Stimulated activated CD4-positive, alpha-beta T cell treated with anti-CD3 and anti-CD28 coated beads, Interleukin-12 subunit alpha, Interleukin-12 subunit beta, amount 100 ng/mL, for 24 hours (primary cell): ENCODE measurements at regions not wholly inside any gene's neighbourhood (a gene's known extent, or its start where the extent isn't known, plus 50 kb on each side); places are given as distances from the start of the nearest gene placed in this dataset.

Experiments
- DNase-seq, 2 experiments: peaks; one replicate each; pipeline ENCODE4 v3.0.0-alpha.2; 2020; ENCODE audit warnings: low read depth in 2 of 2

DNA sequence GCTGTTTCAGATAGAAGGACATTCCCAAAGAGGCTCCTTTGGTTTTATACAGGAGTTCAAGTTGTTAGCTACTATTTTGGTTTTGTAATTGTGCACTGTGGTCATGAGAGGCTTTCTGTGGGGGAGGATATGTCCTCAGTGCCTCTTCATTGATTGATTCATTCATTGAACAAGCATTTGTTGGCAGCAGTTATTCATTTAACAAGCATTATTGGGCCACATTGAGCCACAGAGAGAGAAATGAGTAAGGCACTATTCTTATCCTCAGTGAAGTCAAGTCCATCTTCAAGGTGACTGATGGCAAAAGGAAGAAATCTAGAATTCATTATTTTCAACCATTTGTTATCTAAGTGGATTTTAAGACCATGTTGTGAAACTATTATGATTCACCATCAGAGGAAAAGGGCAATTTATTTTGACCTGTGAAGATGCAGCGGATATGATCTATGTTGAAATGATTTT lies 697.2 kb upstream of the CITED2 start:
- DNase-seq = no peak

DNA sequence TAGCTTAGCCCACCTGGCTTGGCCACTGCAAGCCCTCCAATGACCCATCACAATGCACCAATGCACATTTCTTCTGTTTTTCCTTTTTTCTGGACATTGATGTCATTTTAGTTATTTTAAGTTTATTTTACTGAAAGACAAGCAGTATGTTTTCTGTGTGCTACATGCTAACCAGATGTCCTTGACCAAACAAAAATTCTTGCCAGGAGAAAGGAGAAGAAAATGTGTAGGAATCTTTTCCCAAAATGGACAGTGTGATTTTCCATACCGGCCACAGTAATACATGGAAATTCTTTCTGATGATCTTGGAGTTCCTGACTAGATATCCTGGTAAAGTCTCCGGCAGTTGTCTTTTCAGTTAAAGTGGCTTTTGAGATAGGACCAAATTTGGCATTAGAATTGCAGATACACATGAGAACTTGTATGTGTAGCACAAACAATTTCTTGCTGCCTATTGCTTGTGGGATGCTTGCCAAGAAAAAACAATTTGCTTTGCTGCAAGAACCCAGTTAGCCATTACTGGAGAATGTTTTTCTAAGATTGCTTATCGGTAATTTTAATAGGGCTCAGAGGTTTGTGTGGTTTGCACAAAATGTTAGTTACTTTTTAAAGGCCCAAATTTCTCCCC lies 696.5 kb upstream of the CITED2 start:
- DNase-seq = no peak

DNA sequence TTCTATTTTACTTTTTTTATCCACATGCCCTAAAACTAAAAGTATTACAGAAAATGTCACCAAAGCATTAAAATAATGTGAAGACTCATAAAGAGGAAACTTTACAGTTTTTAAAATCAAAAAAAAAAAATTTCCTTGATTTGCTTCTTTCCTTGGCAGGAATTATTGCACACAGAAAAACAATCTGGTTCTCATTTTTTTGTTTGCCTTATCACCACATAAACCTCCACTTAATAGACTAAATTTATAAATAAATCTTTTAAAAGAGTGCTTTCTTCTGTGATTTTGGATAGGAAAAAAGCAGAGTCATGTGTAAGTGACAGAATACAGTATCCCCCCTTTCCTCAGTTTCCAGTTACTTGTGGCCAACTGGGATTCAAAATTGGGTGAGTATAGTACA lies 695.1 kb upstream of the CITED2 start:
- no peak for DNase-seq

- no peak for DNase-seq
Observed at GRCh38 chr6:140068801-140069200, 694.4 kb upstream of the CITED2 start.

GRCh38 chr6:140064366-140064765 lies 689.9 kb upstream of the CITED2 start:
- no peak for DNase-seq

DNA sequence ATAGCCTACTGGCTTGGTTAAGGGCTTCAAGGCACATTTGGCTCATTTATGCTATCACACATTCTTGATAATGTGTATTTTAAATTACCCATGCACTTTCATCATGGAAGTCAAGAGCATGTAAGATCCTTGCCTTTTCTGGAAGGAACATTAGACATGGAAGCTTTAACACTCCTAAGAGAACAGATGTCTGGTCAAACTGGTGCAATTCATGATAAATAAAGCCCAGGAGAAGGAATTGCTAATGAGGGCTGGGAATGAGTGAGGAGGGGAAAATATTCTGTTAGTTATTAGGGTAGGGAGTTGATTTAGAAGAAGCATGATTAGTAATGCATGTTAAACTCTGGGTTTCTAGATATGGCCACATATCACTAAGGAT lies 688.6 kb upstream of the CITED2 start:
- DNase-seq = no peak

DNA sequence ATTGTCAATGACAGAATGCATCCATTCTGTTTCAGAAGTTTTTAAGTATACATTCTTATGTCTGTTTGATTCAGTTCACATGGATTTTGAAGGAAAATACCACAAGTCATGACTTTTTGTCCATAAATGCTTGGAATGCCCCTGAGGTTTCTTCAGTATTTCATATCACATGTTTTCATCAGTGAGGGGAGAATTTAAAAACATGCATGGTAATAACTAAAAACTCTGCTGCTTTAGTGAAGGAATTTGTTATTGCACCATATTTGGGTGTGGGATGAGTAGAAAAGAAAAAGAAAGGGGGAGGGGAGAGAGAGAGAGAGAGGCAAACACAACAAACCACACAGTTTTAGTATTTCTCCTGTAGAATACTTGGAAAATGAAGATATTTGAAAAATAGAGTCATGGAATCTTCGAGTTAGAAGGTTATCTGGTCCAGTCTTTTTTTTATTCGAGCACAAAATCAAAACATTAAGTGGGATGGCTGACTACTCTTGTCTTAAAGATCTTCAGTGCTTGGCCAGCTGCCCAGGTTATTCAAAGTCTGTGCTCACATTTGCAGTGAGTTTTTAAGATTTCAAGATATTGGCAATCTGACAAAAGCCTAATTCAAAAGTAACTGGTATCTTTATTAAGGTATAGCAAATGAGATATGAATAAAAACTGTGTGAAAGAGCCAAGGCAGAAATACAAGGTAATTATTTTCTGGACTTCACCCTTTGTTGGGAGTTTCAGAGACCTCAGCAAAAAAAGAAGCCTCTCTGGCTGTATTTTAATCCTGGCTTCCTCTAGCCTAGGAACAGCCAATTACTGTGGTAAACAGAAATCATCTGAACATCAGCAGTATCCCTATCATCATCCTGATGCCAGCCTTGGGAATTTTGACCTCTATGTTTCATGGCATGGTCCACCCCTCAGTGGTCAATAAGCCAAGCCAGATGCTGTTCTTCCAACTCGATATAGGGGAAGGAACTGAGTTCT lies 687.9 kb upstream of the CITED2 start:
- DNase-seq = no peak

DNA sequence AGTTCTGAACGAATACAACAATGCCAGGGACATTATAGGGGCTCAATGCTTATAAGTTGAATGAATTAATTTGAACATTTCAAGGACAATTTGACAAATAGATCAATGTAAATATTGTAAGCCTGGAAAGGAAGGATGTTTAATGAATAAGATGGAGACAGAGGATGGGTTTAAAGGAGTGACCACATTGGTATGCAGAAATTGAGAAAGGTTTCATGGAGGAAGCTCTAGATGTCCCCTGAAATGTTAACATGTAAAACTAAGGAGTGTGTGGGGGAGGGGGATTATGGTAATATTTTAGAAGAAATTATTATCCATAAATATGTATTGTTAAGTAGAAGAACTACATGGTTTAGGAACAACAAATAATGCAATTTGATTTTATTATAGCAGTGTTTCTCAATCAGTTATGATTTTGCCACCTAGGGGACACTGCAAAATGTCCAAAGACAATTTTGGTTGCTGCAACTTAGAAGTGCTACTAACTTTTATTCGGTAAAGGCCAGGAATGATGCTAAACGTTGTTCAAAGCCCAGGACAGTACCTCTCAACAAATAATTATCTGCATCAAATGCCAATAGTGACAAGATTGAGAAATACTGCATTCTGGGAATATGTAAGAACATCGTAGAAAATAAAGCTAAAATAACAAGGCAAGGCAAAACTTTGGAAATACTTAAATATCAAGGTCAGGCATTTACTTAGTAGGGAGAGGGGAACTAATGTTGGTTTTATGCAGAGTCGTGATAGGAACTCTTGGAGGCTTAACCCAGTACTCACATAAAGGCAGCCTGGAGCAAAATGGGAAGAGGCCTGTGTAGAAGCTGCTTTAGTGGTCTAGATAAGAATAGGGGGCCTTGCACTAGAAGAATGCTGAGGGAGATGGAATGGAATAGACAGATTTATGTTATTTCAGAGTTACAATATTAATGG lies 686.9 kb upstream of the CITED2 start:
- DNase-seq = no peak

DNA sequence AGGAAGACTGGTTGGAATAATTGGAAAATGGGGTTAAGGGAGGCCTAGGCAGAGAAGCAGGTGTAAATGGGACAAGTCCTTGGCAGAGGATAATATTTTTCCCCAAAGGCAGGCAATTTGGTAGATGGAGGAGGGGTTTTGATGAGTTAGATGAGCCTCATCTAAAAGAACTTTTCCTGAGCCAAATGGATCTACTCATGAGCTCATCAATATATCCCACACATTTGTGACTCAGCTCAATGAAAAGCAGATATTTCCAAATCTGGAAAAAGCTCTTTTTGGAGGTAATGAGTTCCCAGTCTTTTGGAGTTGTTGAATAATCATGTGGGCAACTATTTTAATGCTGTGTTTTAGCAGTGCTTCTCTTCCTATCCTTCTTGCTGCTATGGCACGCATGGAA lies 685.5 kb upstream of the CITED2 start:
- no peak for DNase-seq

- DNase-seq = no peak
Observed at GRCh38 chr6:140058863-140059262, 684.4 kb upstream of the CITED2 start.

- DNase-seq = no peak
Observed at GRCh38 chr6:140052736-140053729, 678.6 kb upstream of the CITED2 start.

- DNase-seq = no peak
Observed at GRCh38 chr6:140051521-140052512, 677.4 kb upstream of the CITED2 start.

DNA sequence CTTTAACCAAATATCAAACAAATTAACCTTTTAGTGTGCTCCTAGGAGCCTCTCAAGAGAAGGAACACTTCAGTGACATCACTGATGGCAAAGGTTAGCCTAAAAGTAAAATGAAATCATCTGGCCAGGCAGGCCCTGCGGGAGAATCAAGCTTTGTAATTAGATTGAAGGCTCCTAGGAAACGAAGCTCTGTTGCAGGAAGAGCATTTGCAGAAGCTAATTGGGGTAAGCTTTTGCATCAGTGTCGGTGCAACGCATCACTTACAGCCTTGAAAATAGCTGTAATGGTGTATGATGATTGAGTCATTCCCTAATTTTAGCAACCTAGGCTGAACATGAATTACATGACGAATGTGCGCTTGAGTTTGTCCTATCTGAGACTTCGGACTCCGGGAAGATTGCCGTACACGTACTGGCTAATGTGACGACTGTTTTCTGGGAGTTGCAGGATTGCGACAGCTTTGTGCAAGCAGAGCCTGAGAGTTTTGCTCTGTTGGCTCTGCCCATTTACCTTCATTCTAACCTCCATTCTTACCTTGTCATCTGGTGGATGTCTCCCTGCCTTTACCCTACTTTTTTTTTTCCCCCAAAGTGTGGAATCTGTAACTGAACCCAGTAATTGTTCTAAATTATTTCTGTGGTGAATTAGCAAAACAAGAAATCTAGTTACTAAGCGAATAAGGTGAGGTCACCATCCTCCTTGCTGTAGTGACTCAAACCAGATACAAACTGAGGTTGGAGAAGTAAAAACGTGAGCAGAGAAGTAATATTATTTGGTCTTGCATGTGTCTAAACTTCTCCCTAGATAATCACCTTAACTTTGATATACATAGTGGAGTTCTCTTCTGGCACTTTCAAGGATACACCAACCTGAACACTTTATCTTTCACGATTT lies 675.9 kb upstream of the CITED2 start:
- no peak for DNase-seq

DNA sequence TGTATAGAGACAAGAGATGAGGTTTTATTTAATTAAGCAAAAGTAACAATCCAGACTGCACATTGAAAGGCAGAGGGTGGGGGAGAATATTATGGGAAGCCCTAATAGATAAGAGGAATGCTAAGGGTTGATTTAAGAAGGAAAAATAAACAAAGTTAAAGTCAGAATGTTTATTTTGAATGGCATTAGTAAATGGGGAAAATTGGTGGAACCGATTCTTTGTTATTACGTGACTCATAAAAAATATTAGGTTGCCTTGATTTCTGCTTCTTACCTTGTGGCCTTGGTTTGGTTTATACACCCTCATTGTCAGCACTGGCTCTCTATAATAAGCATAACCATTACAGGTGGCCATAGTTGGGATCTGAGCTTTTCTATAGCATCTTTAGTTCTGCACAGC lies 674.8 kb upstream of the CITED2 start:
- no peak for DNase-seq

GRCh38 chr6:140048202-140048790 lies 673.8 kb upstream of the CITED2 start:
- no peak for DNase-seq

DNA sequence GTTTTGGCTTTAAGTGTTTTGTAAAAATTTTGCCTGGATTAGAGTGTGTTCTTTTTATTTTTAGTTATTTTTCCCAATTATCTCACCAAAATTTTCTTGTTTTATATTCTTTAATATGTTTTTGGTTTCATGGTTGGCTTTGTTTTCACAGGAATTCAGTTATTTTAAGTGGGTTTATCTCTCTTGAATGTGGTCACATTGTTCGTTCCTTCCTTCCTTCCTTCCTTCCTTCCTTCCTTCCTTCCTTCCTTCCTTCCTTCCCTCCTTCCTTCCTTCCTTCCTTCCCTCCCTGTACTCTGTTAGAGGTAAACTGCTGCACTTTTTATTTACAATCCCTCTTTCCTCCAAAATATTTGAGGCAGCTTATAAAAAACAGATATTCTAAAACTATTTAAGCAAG lies 672.9 kb upstream of the CITED2 start:
- DNase-seq = no peak

- no peak for DNase-seq
Observed at GRCh38 chr6:140046016-140046632, 671.7 kb upstream of the CITED2 start.

GRCh38 chr6:140045116-140045515 lies 670.7 kb upstream of the CITED2 start:
- no peak for DNase-seq
